ENCODE measurements at regions not wholly inside any gene's neighbourhood (a gene's known extent, or its start where the extent isn't known, plus 50 kb on each side); places are given as distances from the start of the nearest gene placed in this dataset.

DNA sequence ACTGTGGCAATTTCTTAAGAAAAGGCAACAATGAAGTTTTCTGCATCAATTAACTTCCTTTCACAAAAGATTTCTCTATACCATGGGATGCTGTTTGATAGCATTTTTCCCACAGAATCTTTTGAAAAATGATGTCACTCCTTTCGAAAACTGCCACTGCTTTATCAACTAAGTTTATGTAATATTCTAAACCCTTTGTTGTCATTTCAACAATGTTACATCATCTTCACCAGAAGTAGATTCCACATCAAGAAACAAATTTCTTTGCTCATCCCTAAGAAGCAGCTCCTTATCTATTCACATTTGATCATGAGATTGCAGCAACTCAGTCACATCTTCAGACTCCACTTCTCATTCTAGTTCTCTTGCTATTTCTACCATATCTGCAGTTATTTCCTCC lies 116.1 kb upstream of the KCND3 start:
- Mint-ChIP-seq H3K4me1 (no peaks in the 10 kb centered on the region), H3K36me3 (no peaks in the 10 kb centered on the region), H3K27me3 (ENCODE audit: low read depth in 2 of 2) (peaks cover 5 to 13% of the 10 kb centered on the region in 2 donors), H3K27ac (no peak overlapping the region), H3K4me3 (no peak overlapping the region), H3K9me3 (peaks cover 0 to 2% of the 10 kb centered on the region in 2 donors)
- no peaks in the 10 kb centered on the region for H3K9me3 ChIP-seq (ENCODE audit: control insufficient read depth, insufficient read depth, low read length)
- no peaks in the 10 kb centered on the region for H3K27me3 ChIP-seq (ENCODE audit: control insufficient read depth, insufficient read depth, low read length)
- no peaks in the 10 kb centered on the region for H3K36me3 ChIP-seq (ENCODE audit: control insufficient read depth, insufficient read depth, low read length)
- intact Hi-C loops (cut with micrococcal nuclease): no loop called here
- H3K27ac ChIP-seq (ENCODE audit: low read length): no peak overlapping the region
- no peak for DNase-seq
- TF ChIP-seq, protein P1, sequence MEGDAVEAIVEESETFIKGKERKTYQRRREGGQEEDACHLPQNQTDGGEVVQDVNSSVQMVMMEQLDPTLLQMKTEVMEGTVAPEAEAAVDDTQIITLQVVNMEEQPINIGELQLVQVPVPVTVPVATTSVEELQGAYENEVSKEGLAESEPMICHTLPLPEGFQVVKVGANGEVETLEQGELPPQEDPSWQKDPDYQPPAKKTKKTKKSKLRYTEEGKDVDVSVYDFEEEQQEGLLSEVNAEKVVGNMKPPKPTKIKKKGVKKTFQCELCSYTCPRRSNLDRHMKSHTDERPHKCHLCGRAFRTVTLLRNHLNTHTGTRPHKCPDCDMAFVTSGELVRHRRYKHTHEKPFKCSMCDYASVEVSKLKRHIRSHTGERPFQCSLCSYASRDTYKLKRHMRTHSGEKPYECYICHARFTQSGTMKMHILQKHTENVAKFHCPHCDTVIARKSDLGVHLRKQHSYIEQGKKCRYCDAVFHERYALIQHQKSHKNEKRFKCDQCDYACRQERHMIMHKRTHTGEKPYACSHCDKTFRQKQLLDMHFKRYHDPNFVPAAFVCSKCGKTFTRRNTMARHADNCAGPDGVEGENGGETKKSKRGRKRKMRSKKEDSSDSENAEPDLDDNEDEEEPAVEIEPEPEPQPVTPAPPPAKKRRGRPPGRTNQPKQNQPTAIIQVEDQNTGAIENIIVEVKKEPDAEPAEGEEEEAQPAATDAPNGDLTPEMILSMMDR (IDR thresholded peaks at IDR 0.05): no peak
- no peak overlapping the region for H3K4me3 ChIP-seq (ENCODE audit: low read length)
- no peaks in the 10 kb centered on the region for H3K4me1 ChIP-seq (ENCODE audit: control insufficient read depth, insufficient read depth, low read length)
- no peak for ATAC-seq
- 95% methylated on average over 1 of the region's 1 CpG for WGBS (ENCODE audit: insufficient coverage)

- no peaks in the 10 kb centered on the region for H3K4me1 ChIP-seq (ENCODE audit: control insufficient read depth, insufficient read depth, low read length)
- no peak overlapping the region for H3K4me3 Mint-ChIP-seq
- H3K9me3 Mint-ChIP-seq: peaks cover 0 to 3% of the 10 kb centered on the region in 2 donors
- H3K27ac Mint-ChIP-seq: no peak overlapping the region
- DNase-seq (no peak), ATAC-seq (no peak)
- H3K27ac ChIP-seq (ENCODE audit: low read length): no peak overlapping the region
- WGBS (ENCODE audit: insufficient coverage): 87% methylated on average over 3 of the region's 3 CpGs
- intact Hi-C loops (cut with micrococcal nuclease): no loop called here
- H3K4me1 Mint-ChIP-seq: no peaks in the 10 kb centered on the region
- H3K27me3 Mint-ChIP-seq (ENCODE audit: low read depth in 2 of 2): peaks cover 3 to 16% of the 10 kb centered on the region in 2 donors
- H3K27me3 ChIP-seq (ENCODE audit: control insufficient read depth, insufficient read depth, low read length): no peaks in the 10 kb centered on the region
- no peaks in the 10 kb centered on the region for H3K36me3 ChIP-seq (ENCODE audit: control insufficient read depth, insufficient read depth, low read length)
- H3K36me3 Mint-ChIP-seq: peaks cover 6% of the 10 kb centered on the region
- H3K9me3 ChIP-seq (ENCODE audit: control insufficient read depth, insufficient read depth, low read length): no peaks in the 10 kb centered on the region
- TF ChIP-seq, protein P1 (IDR thresholded peaks at IDR 0.05): no peak
- no peak overlapping the region for H3K4me3 ChIP-seq (ENCODE audit: low read length)
These were observed 120.6 kb upstream of the KCND3 start for GRCh38 chr1:112110031-112110430.

DNA sequence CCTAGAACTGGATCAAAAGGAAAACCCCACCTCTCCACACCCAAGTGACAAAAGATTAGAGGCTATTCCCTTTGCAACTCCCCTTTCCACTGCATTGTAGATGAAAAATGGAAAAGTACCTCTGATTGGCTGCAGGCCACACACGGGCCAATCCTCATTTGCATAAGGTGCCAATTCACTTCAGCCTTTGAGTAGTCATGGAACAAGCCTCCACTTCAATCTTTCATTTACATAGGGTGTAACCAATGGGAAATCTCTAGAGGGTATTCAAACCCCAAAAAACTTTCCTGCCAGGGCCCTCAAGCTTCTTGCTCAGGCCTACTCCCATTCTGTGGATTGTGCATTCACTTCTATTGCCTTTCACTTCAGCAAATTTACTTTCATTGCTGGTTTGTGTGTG lies 122.3 kb upstream of the KCND3 start:
- H3K4me1 ChIP-seq (ENCODE audit: control insufficient read depth, insufficient read depth, low read length): no peaks in the 10 kb centered on the region
- Mint-ChIP-seq H3K36me3 (peaks cover 6% of the 10 kb centered on the region), H3K9me3 (peaks cover 0 to 3% of the 10 kb centered on the region in 2 donors), H3K27ac (no peak overlapping the region), H3K27me3 (ENCODE audit: low read depth in 2 of 2) (peaks cover 2 to 20% of the 10 kb centered on the region in 2 donors), H3K4me1 (no peaks in the 10 kb centered on the region), H3K4me3 (no peak overlapping the region)
- no peak overlapping the region for H3K27ac ChIP-seq (ENCODE audit: low read length)
- TF ChIP-seq, protein P1 (IDR thresholded peaks at IDR 0.05): no peak
- no peak overlapping the region for H3K4me3 ChIP-seq (ENCODE audit: low read length)
- H3K27me3 ChIP-seq (ENCODE audit: control insufficient read depth, insufficient read depth, low read length): no peaks in the 10 kb centered on the region
- peak in 1 of 3 donors; percentile 7 for ATAC-seq
- H3K36me3 ChIP-seq (ENCODE audit: control insufficient read depth, insufficient read depth, low read length): no peaks in the 10 kb centered on the region
- no peak for DNase-seq
- H3K9me3 ChIP-seq (ENCODE audit: control insufficient read depth, insufficient read depth, low read length): no peaks in the 10 kb centered on the region
- WGBS (ENCODE audit: insufficient coverage): 46% methylated on average over 1 of the region's 1 CpG
- intact Hi-C loops (cut with micrococcal nuclease): no loop called here

DNA sequence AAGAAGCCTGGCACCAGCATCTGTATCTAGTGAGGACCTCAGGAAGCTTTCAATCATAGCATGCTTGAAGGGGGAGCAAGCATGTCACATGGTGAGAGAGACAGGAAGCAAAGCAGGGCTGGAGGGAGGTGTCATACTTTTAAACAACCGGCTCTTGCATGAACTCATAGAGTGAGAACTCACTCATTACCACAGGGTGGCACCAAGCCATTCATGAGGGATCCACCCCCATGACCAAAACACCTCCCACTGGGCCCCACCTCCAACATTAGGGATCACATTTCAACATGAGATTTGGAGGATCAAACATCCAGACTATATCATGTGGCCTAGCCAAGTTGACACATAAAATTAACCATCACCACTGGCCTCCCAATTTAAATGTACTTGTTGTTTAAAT lies 125.1 kb upstream of the KCND3 start:
- no peak for ATAC-seq
- peaks cover 9 to 31% of the 10 kb centered on the region in 2 donors for H3K27me3 Mint-ChIP-seq (ENCODE audit: low read depth in 2 of 2)
- no peaks in the 10 kb centered on the region for H3K4me1 ChIP-seq (ENCODE audit: control insufficient read depth, insufficient read depth, low read length)
- peaks cover 6% of the 10 kb centered on the region for H3K36me3 Mint-ChIP-seq
- no peaks in the 10 kb centered on the region for H3K9me3 ChIP-seq (ENCODE audit: control insufficient read depth, insufficient read depth, low read length)
- H3K4me1 Mint-ChIP-seq: no peaks in the 10 kb centered on the region
- H3K4me3 ChIP-seq (ENCODE audit: low read length): no peak overlapping the region
- WGBS (ENCODE audit: insufficient coverage): 54% methylated on average over 1 of the region's 1 CpG
- no peak overlapping the region for H3K27ac Mint-ChIP-seq
- peaks cover 4% of the 10 kb centered on the region for H3K27me3 ChIP-seq (ENCODE audit: control insufficient read depth, insufficient read depth, low read length)
- no peak overlapping the region for H3K4me3 Mint-ChIP-seq
- peaks cover 0 to 3% of the 10 kb centered on the region in 2 donors for H3K9me3 Mint-ChIP-seq
- DNase-seq: no peak
- no peaks in the 10 kb centered on the region for H3K36me3 ChIP-seq (ENCODE audit: control insufficient read depth, insufficient read depth, low read length)
- TF ChIP-seq, protein P1 (IDR thresholded peaks at IDR 0.05): no peak
- no peak overlapping the region for H3K27ac ChIP-seq (ENCODE audit: low read length)
- intact Hi-C loops (cut with micrococcal nuclease): no loop called here

All from natural killer cell (primary cell).